HEK293 (cell line): ENCODE measurements at regions not wholly inside any gene's neighbourhood (a gene's known extent, or its start where the extent isn't known, plus 50 kb on each side); places are given as distances from the start of the nearest gene placed in this dataset.

Experiments
- CTCF ChIA-PET: fragments of 350-600 bp; formaldehyde crosslinking; extraction: SDS; loops from one replicate; lab custom pipeline; 2021; ENCODE audit warnings: antibody characterized with exemption; lab: Yijun Ruan, JAX
- POLR2A ChIA-PET: fragments of 300-600 bp; formaldehyde crosslinking; extraction: SDS; loops from one replicate; lab custom pipeline; 2020; ENCODE audit warnings: antibody characterized with exemption, inconsistent platforms; lab: Yijun Ruan, JAX
- H3K27ac ChIP-seq: fragments of 200-500 bp; sonication (Bioruptor generic); 2 replicates; pipeline ENCODE4 v1.5.1; 2014; ENCODE audit warnings: low read depth, low read length, control low read depth, inconsistent platforms; ENCODE audit errors: extremely low read depth
- H3K36me3 ChIP-seq, 2 experiments: fragments of 200-500 bp in 1 of 2; sonication (Bioruptor generic) in 1 of 2; 1 replicate in 1 of 2; 2 replicates in 1 of 2; pipeline ENCODE4 v1.5.1; 2014 to 2017; ENCODE audit warnings: inconsistent platforms in 2 of 2, low read length in 2 of 2; ENCODE audit not compliant: control insufficient read depth in 2 of 2, insufficient read depth in 1 of 2
- H3K4me1 ChIP-seq: fragments of 200-500 bp; sonication (Bioruptor generic); 2 replicates; pipeline ENCODE4 v1.5.1; 2014; ENCODE audit warnings: mild to moderate bottlenecking, low read length, inconsistent platforms; ENCODE audit not compliant: control insufficient read depth, insufficient read depth
- H3K4me3 ChIP-seq: 2 replicates; pipeline ENCODE4 v1.5.1; 2011; ENCODE audit warnings: low read depth, mild to moderate bottlenecking, control low read depth, low read length, moderate library complexity
- H3K9me3 ChIP-seq: fragments of 200-500 bp; sonication (Bioruptor generic); 2 replicates; pipeline ENCODE4 v1.5.1; 2014; ENCODE audit warnings: low read depth, low read length, inconsistent platforms; ENCODE audit not compliant: control insufficient read depth, insufficient read depth
- ATF2 ChIP-seq: fragments of 450-650 bp; formaldehyde crosslinking; IDR thresholded peaks from 2 replicates; pipeline ENCODE4 v1.5.1; 2016; ENCODE audit warnings: missing biosample characterization, missing genetic modification characterization, low read depth
- GLI4 ChIP-seq: fragments of 450-650 bp; formaldehyde crosslinking; IDR thresholded peaks from 2 replicates; pipeline ENCODE4 v1.5.1; 2016; ENCODE audit warnings: missing biosample characterization, missing genetic modification characterization
- INSM2 ChIP-seq: fragments of 450-650 bp; formaldehyde crosslinking; IDR thresholded peaks from 2 replicates; pipeline ENCODE4 v1.5.1; 2016; ENCODE audit warnings: missing biosample characterization, missing genetic modification characterization
- MEIS1 ChIP-seq: sonication (generic); formaldehyde crosslinking; IDR thresholded peaks from 2 replicates; pipeline ENCODE4 v1.8.1; 2022; ENCODE audit warnings: missing genetic modification reagents, mild to moderate bottlenecking, borderline replicate concordance
- MZF1 ChIP-seq: fragments of 450-650 bp; formaldehyde crosslinking; IDR thresholded peaks from 2 replicates; pipeline ENCODE4 v1.5.1; 2017; ENCODE audit warnings: missing biosample characterization, missing genetic modification characterization, borderline replicate concordance
- OVOL3 ChIP-seq: fragments of 450-650 bp; formaldehyde crosslinking; IDR thresholded peaks from 2 replicates; pipeline ENCODE4 v1.5.1; 2016; ENCODE audit warnings: missing biosample characterization, missing genetic modification characterization
- REPIN1 ChIP-seq: fragments of 450-650 bp; formaldehyde crosslinking; IDR thresholded peaks from 2 replicates; pipeline ENCODE4 v1.5.1; 2017; ENCODE audit warnings: missing biosample characterization, missing genetic modification characterization, low read depth
- SCRT2 ChIP-seq: fragments of 450-650 bp; formaldehyde crosslinking; IDR thresholded peaks from 2 replicates; pipeline ENCODE4 v1.5.1; 2016; ENCODE audit warnings: missing biosample characterization, missing genetic modification characterization
- YY2 ChIP-seq: fragments of 450-650 bp; formaldehyde crosslinking; IDR thresholded peaks from 2 replicates; pipeline ENCODE4 v1.5.1; 2016; ENCODE audit warnings: missing biosample characterization, missing genetic modification characterization
- ZBTB1 ChIP-seq: fragments of 450-650 bp; formaldehyde crosslinking; IDR thresholded peaks from 2 replicates; pipeline ENCODE4 v1.5.1; 2016; ENCODE audit warnings: missing biosample characterization, missing genetic modification characterization
- ZBTB17 ChIP-seq: fragments of 450-650 bp; formaldehyde crosslinking; IDR thresholded peaks from 2 replicates; pipeline ENCODE4 v1.5.1; 2016; ENCODE audit warnings: missing biosample characterization, missing genetic modification characterization
- ZBTB6 ChIP-seq: fragments of 450-650 bp; formaldehyde crosslinking; IDR thresholded peaks from 2 replicates; pipeline ENCODE4 v1.5.1; 2017; ENCODE audit warnings: missing biosample characterization, missing genetic modification characterization
- ZEB2 ChIP-seq: fragments of 450-650 bp; formaldehyde crosslinking; IDR thresholded peaks from 2 replicates; pipeline ENCODE4 v1.5.1; 2016; ENCODE audit warnings: missing biosample characterization, missing genetic modification characterization
- ZNF133 ChIP-seq: fragments of 450-650 bp; formaldehyde crosslinking; IDR thresholded peaks from 2 replicates; pipeline ENCODE4 v1.5.1; 2016; ENCODE audit warnings: missing biosample characterization, missing genetic modification characterization
- ZNF138 ChIP-seq: fragments of 450-650 bp; formaldehyde crosslinking; IDR thresholded peaks from 2 replicates; pipeline ENCODE4 v1.5.1; 2016; ENCODE audit warnings: missing biosample characterization, missing genetic modification characterization, borderline replicate concordance
- ZNF140 ChIP-seq: fragments of 450-650 bp; formaldehyde crosslinking; IDR thresholded peaks from 2 replicates; pipeline ENCODE4 v1.5.1; 2016; ENCODE audit warnings: missing biosample characterization, missing genetic modification characterization
- ZNF148 ChIP-seq: fragments of 450-650 bp; formaldehyde crosslinking; IDR thresholded peaks from 2 replicates; pipeline ENCODE4 v1.5.0; 2017; ENCODE audit warnings: missing biosample characterization, missing genetic modification characterization, borderline replicate concordance
- ZNF184 ChIP-seq: fragments of 450-650 bp; IDR thresholded peaks from 2 replicates; pipeline ENCODE4 v1.5.1; 2018; ENCODE audit warnings: missing biosample characterization, mild to moderate bottlenecking, missing genetic modification characterization
- ZNF2 ChIP-seq: fragments of 450-650 bp; formaldehyde crosslinking; IDR thresholded peaks from 2 replicates; pipeline ENCODE4 v1.5.1; 2016; ENCODE audit warnings: missing biosample characterization, missing genetic modification characterization
- ZNF239 ChIP-seq: fragments of 450-650 bp; formaldehyde crosslinking; IDR thresholded peaks from 2 replicates; pipeline ENCODE4 v1.5.1; 2016; ENCODE audit warnings: missing biosample characterization, missing genetic modification characterization
- ZNF354C ChIP-seq: fragments of 450-650 bp; formaldehyde crosslinking; IDR thresholded peaks from 2 replicates; pipeline ENCODE4 v1.5.1; 2016; ENCODE audit warnings: missing biosample characterization, missing genetic modification characterization, low read depth, borderline replicate concordance
- ZNF501 ChIP-seq: fragments of 450-650 bp; formaldehyde crosslinking; IDR thresholded peaks from 2 replicates; pipeline ENCODE4 v1.5.1; 2016; ENCODE audit warnings: missing biosample characterization, missing genetic modification characterization
- ZNF521 ChIP-seq: fragments of 450-650 bp; formaldehyde crosslinking; IDR thresholded peaks from 2 replicates; pipeline ENCODE4 v1.5.1; 2017; ENCODE audit warnings: missing biosample characterization, mild to moderate bottlenecking, missing genetic modification characterization
- ZNF529 ChIP-seq: fragments of 450-650 bp; formaldehyde crosslinking; IDR thresholded peaks from 2 replicates; pipeline ENCODE4 v1.5.1; 2017; ENCODE audit warnings: missing genetic modification characterization, missing biosample characterization; ENCODE audit not compliant: insufficient replicate concordance
- ZNF704 ChIP-seq: fragments of 450-650 bp; formaldehyde crosslinking; IDR thresholded peaks from 2 replicates; pipeline ENCODE4 v1.5.1; 2016; ENCODE audit warnings: missing biosample characterization, missing genetic modification characterization
- ZNF792 ChIP-seq: fragments of 450-650 bp; formaldehyde crosslinking; IDR thresholded peaks from 2 replicates; pipeline ENCODE4 v1.5.1; 2016; ENCODE audit warnings: missing biosample characterization, missing genetic modification characterization
- ZSCAN5A ChIP-seq: fragments of 450-650 bp; formaldehyde crosslinking; IDR thresholded peaks from 2 replicates; pipeline ENCODE4 v1.5.1; 2016; ENCODE audit warnings: missing biosample characterization, missing genetic modification characterization

GRCh38 chr4:96131186-96131585 lies 291.3 kb downstream of the PDHA2 start:
- Histone ChIP-seq H3K36me3 (no peaks in the 10 kb centered on the region), H3K27ac (no peak overlapping the region), H3K9me3 (no peaks in the 10 kb centered on the region), H3K4me1 (no peaks in the 10 kb centered on the region), H3K4me3 (no peak overlapping the region)
- no peak for TF ChIP-seq ZBTB17 (tag by site-specific recombination)
- TF ChIP-seq ZNF704 (tag by site-specific recombination): no peak
- no peak for TF ChIP-seq GLI4
- TF ChIP-seq ZNF529: no peak
- TF ChIP-seq ZEB2: no peak
- TF ChIP-seq ZNF501 (tag by site-specific recombination): no peak
- no peak for TF ChIP-seq OVOL3 (tag by site-specific recombination)
- TF ChIP-seq SCRT2 (tag by site-specific recombination): no peak
- no peak for TF ChIP-seq ZNF184
- no peak for TF ChIP-seq YY2
- no peak for TF ChIP-seq MZF1 (tag by site-specific recombination)
- no peak for TF ChIP-seq ZNF354C
- TF ChIP-seq ATF2: no peak
- no peak for TF ChIP-seq INSM2 (tag by site-specific recombination)
- TF ChIP-seq ZNF792 (tag by site-specific recombination): no peak
- ChIA-PET POLR2A (no interaction called here), CTCF (no interaction called here)

GRCh38 chr4:96134806-96135205 lies 294.9 kb downstream of the PDHA2 start:
- no peak overlapping the region for H3K27ac ChIP-seq
- H3K4me3 ChIP-seq: no peak overlapping the region
- ChIA-PET POLR2A (no interaction called here), CTCF (interaction anchor here (0.7 kb wide), 1 partner anchor 1410 kb away, joined by 4 read pairs; no protein-coding TSS in a partner anchor)
- no peaks in the 10 kb centered on the region for H3K36me3 ChIP-seq
- H3K4me1 ChIP-seq: no peaks in the 10 kb centered on the region
- no peaks in the 10 kb centered on the region for H3K9me3 ChIP-seq
- TF ChIP-seq REPIN1 (tag by site-specific recombination) (no peak), ZNF133 (tag by site-specific recombination) (no peak), ZNF239 (tag by site-specific recombination) (no peak), ZNF148 (tag by site-specific recombination) (no peak), ZSCAN5A (no peak), ZNF2 (tag by site-specific recombination) (no peak), MEIS1 (CRISPR knock-in tag) (no peak), ZNF704 (tag by site-specific recombination) (no peak), ZBTB1 (no peak), ZNF138 (no peak), ZBTB6 (no peak), ZNF140 (no peak), ZNF521 (tag by site-specific recombination) (no peak)
